GM19043 (cell line): ENCODE measurements at regions not wholly inside any gene's neighbourhood (a gene's known extent, or its start where the extent isn't known, plus 50 kb on each side); places are given as distances from the start of the nearest gene placed in this dataset.

Experiments used
- ATAC-seq: cut with Tn5 transposase; IDR thresholded peaks from one replicate; pipeline ENCODE4 v1.9.1; 2021; ENCODE audit warnings: low read depth; ENCODE audit not compliant: unreplicated experiment

- no peak for ATAC-seq
Measured at GRCh38 chr4:135605076-135605475, 1403.5 kb upstream of the PABPC4L start.

- ATAC-seq: no peak
Measured at GRCh38 chr4:135604531-135604930, 1402.9 kb upstream of the PABPC4L start.

GRCh38 chr4:135601351-135601750, 1399.8 kb upstream of the PABPC4L start:
- ATAC-seq: no peak

- no peak for ATAC-seq
Measured at GRCh38 chr4:135598151-135598550, 1396.6 kb upstream of the PABPC4L start.

GRCh38 chr4:135594521-135594920, 1392.9 kb upstream of the PABPC4L start:
- ATAC-seq: no peak

- no peak for ATAC-seq
Measured at GRCh38 chr4:135575041-135575440, 1373.5 kb upstream of the PABPC4L start.

GRCh38 chr4:135573251-135573650, 1371.7 kb upstream of the PABPC4L start:
- ATAC-seq: no peak

- no peak for ATAC-seq
Measured at GRCh38 chr4:135564090-135564489, 1362.5 kb upstream of the PABPC4L start.

- no peak for ATAC-seq
Measured at GRCh38 chr4:135553213-135553612, 1351.6 kb upstream of the PABPC4L start.

GRCh38 chr4:135552131-135552530, 1350.5 kb upstream of the PABPC4L start:
- no peak for ATAC-seq

GRCh38 chr4:135548711-135549110, 1347.1 kb upstream of the PABPC4L start:
- no peak for ATAC-seq

- no peak for ATAC-seq
Measured at GRCh38 chr4:135545616-135546317, 1344.2 kb upstream of the PABPC4L start.

GRCh38 chr4:135538698-135539097, 1337.1 kb upstream of the PABPC4L start:
- ATAC-seq: no peak

- ATAC-seq: no peak
Measured at GRCh38 chr4:135533053-135533452, 1331.5 kb upstream of the PABPC4L start.

GRCh38 chr4:135532132-135532531, 1330.5 kb upstream of the PABPC4L start:
- no peak for ATAC-seq

GRCh38 chr4:135515295-135515694, 1313.7 kb upstream of the PABPC4L start:
- ATAC-seq: no peak

- no peak for ATAC-seq
Measured at GRCh38 chr4:135510582-135510981, 1309.0 kb upstream of the PABPC4L start.

GRCh38 chr4:135508006-135508714, 1306.6 kb upstream of the PABPC4L start:
- no peak for ATAC-seq

- ATAC-seq: no peak
Measured at GRCh38 chr4:135497563-135498152, 1296.1 kb upstream of the PABPC4L start.

GRCh38 chr4:135492439-135492838, 1290.8 kb upstream of the PABPC4L start:
- no peak for ATAC-seq

- no peak for ATAC-seq
Measured at GRCh38 chr4:135485371-135485770, 1283.8 kb upstream of the PABPC4L start.

GRCh38 chr4:135476272-135476671, 1274.7 kb upstream of the PABPC4L start:
- ATAC-seq: no peak
